AG04449 (cell line): ENCODE measurements at regions not wholly inside any gene's neighbourhood (a gene's known extent, or its start where the extent isn't known, plus 50 kb on each side); places are given as distances from the start of the nearest gene placed in this dataset.

Experiments
- CTCF ChIA-PET: fragments of 350-600 bp; formaldehyde crosslinking; extraction: SDS; loops from one replicate; lab custom pipeline; 2021; ENCODE audit warnings: antibody characterized with exemption; lab: Yijun Ruan, JAX
- POLR2A ChIA-PET: fragments of 400-600, 350-600 bp; formaldehyde crosslinking; extraction: SDS; loops from one replicate; lab custom pipeline; 2020; ENCODE audit warnings: antibody characterized with exemption, inconsistent platforms; lab: Yijun Ruan, JAX
- DNase-seq: peaks from one replicate; pipeline ENCODE4 v3.0.0-alpha.2; 2010; ENCODE audit warnings: low read depth, low spot score
- H3K4me3 ChIP-seq: 2 replicates; pipeline ENCODE4 v1.5.1; 2011; ENCODE audit warnings: low read depth, mild to moderate bottlenecking, control low read depth, low read length
- CTCF ChIP-seq: IDR thresholded peaks from one replicate; pipeline ENCODE4 v1.5.1; 2011; ENCODE audit warnings: mild to moderate bottlenecking, moderate library complexity, low read length, control low read depth, inconsistent platforms; ENCODE audit not compliant: insufficient read depth; ENCODE audit errors: missing control alignments

DNA sequence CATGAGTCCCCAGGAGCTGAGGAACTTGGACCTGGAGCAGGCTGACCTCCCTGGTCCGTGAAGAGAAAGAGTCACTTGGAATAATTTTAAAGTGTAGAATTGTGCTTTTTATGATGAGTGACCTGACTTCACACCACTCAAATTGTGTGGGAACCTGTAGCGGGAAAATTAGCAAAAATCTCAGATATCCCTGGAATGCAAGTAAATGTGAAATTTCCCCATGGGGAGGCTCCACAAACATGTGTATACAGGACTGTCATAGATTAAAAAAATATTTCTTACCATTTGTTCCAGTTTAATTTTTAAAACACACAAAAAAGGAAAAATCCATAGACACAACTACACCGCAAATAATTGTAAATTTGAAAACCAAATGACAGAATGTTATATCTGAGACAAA, 1079.6 kb upstream of the PABPC4L start:
- H3K4me3 ChIP-seq = no peak overlapping the region
- no peak for TF ChIP-seq CTCF
- CTCF ChIA-PET = no interaction called here
- DNase-seq = no peak
- POLR2A ChIA-PET = no interaction called here

DNA sequence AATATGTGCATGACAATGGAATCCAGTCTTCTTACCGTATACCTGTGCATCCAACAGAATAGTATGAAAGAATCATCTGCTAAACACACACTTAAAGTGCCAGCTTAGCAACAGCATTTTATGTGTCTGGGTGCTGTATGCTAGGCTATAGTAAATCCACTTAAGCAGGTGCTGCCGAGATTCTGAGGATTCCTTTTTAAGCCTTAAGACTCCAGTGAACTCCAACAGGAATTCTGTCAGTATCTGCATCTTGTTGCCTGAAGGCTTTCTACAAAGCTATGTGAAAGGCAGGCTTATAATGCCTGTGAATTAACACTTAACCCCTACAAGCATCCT, 1076.4 kb upstream of the PABPC4L start:
- POLR2A ChIA-PET = no interaction called here
- DNase-seq = no peak
- no peak overlapping the region for H3K4me3 ChIP-seq
- CTCF ChIA-PET = no interaction called here
- TF ChIP-seq CTCF = no peak

GRCh38 chr4:135277068-135277979, 1075.7 kb upstream of the PABPC4L start:
- TF ChIP-seq CTCF = no peak
- no peak overlapping the region for H3K4me3 ChIP-seq
- DNase-seq = peak; percentile 12
- POLR2A ChIA-PET = no interaction called here
- CTCF ChIA-PET = no interaction called here

- ChIA-PET CTCF (no interaction called here), POLR2A (no interaction called here)
- no peak for DNase-seq
- no peak overlapping the region for H3K4me3 ChIP-seq
- TF ChIP-seq CTCF = no peak
Observed at GRCh38 chr4:135274416-135274815, 1072.8 kb upstream of the PABPC4L start.

GRCh38 chr4:135269125-135269890, 1067.7 kb upstream of the PABPC4L start:
- POLR2A ChIA-PET = no interaction called here
- no peak for DNase-seq
- no peak overlapping the region for H3K4me3 ChIP-seq
- TF ChIP-seq CTCF = no peak
- CTCF ChIA-PET = no interaction called here

DNA sequence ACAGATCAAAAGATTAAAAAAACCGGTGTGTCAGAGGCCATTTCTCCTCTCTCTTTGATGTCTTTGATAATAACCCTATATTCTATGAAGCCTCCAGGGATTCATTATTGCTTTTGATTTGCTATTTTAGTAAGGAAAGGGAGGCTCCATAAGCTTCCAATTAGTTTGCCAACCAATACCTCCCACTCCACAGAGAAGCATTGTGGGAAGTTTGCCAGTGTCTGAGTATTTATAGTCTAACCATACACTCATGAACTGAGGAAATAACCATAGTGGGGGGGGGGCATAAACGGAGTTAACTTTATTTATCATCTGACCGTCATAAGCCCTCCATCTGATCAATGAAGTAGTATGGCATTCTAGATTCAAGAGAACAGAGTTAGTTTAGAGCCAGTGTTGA, 1066.8 kb upstream of the PABPC4L start:
- H3K4me3 ChIP-seq = no peak overlapping the region
- ChIA-PET POLR2A (no interaction called here), CTCF (no interaction called here)
- TF ChIP-seq CTCF = no peak
- no peak for DNase-seq
